ENCODE measurements at regions not wholly inside any gene's neighbourhood (a gene's known extent, or its start where the extent isn't known, plus 50 kb on each side); places are given as distances from the start of the nearest gene placed in this dataset.

- DNase-seq (ENCODE audit: insufficient read length, low spot score) (no peak), FAIRE-seq (no peak)
- TF ChIP-seq CTCF (IDR thresholded peaks at IDR 0.05; ENCODE audit: insufficient read depth, missing control alignments): no peak
Observed at GRCh38 chr3:14258906-14259904, 80.6 kb downstream of the LSM3 start.

- TF ChIP-seq CTCF (IDR thresholded peaks at IDR 0.05; ENCODE audit: insufficient read depth, missing control alignments): no peak
- DNase-seq (ENCODE audit: insufficient read length, low spot score) (no peak), FAIRE-seq (no peak)
Observed at GRCh38 chr3:14260463-14260862, 81.8 kb downstream of the LSM3 start.

- DNase-seq (ENCODE audit: insufficient read length, low spot score) (peak; percentile 84), FAIRE-seq (no peak)
- peak; percentile 98 for TF ChIP-seq CTCF (IDR thresholded peaks at IDR 0.05; ENCODE audit: insufficient read depth, missing control alignments)
Observed at GRCh38 chr3:14261229-14261628, 82.6 kb downstream of the LSM3 start.

- DNase-seq (ENCODE audit: insufficient read length, low spot score) (no peak), FAIRE-seq (no peak)
- TF ChIP-seq CTCF (IDR thresholded peaks at IDR 0.05; ENCODE audit: insufficient read depth, missing control alignments): no peak
Observed at GRCh38 chr3:14262212-14262611, 83.6 kb downstream of the LSM3 start.

GRCh38 chr3:14262867-14263266, 84.2 kb downstream of the LSM3 start:
- FAIRE-seq (no peak), DNase-seq (ENCODE audit: insufficient read length, low spot score) (no peak)
- TF ChIP-seq CTCF (IDR thresholded peaks at IDR 0.05; ENCODE audit: insufficient read depth, missing control alignments): no peak

- FAIRE-seq (no peak), DNase-seq (ENCODE audit: insufficient read length, low spot score) (no peak)
- TF ChIP-seq CTCF (IDR thresholded peaks at IDR 0.05; ENCODE audit: insufficient read depth, missing control alignments): no peak
Observed at GRCh38 chr3:14263317-14264005, 84.8 kb downstream of the LSM3 start.

Data from D721Med (cell line).